Peyer's patch (tissue), 4 donors: ENCODE measurements at regions not wholly inside any gene's neighbourhood (a gene's known extent, or its start where the extent isn't known, plus 50 kb on each side); places are given as distances from the start of the nearest gene placed in this dataset.

Experiments
- CTCF ChIP-seq, 6 experiments: fragments of 450-650 bp in 4 of 6; fragments of 200-600 bp in 2 of 6; sonication (generic) in 1 of 6; IDR thresholded peaks; one replicate each; pipeline ENCODE4 v1.5.1; 2017 to 2019; ENCODE audit warnings: antibody characterized with exemption in 6 of 6, mild to moderate bottlenecking in 3 of 6, moderate library complexity in 1 of 6
- POLR2A ChIP-seq, 2 donors: fragments of 450-650 bp; IDR thresholded peaks; one replicate each; pipeline ENCODE4 v1.5.1; 2017; ENCODE audit warnings: antibody characterized with exemption in 2 of 2, mild to moderate bottlenecking in 2 of 2, moderate library complexity in 2 of 2

- TF ChIP-seq POLR2A (IDR thresholded peaks at IDR 0.05) (no peak), CTCF (IDR thresholded peaks at IDR 0.05) (no peak)
These were observed 354.3 kb upstream of the GOT2 start for GRCh38 chr16:59088431-59088830.
